ENCODE measurements at regions not wholly inside any gene's neighbourhood (a gene's known extent, or its start where the extent isn't known, plus 50 kb on each side); places are given as distances from the start of the nearest gene placed in this dataset.

DNA sequence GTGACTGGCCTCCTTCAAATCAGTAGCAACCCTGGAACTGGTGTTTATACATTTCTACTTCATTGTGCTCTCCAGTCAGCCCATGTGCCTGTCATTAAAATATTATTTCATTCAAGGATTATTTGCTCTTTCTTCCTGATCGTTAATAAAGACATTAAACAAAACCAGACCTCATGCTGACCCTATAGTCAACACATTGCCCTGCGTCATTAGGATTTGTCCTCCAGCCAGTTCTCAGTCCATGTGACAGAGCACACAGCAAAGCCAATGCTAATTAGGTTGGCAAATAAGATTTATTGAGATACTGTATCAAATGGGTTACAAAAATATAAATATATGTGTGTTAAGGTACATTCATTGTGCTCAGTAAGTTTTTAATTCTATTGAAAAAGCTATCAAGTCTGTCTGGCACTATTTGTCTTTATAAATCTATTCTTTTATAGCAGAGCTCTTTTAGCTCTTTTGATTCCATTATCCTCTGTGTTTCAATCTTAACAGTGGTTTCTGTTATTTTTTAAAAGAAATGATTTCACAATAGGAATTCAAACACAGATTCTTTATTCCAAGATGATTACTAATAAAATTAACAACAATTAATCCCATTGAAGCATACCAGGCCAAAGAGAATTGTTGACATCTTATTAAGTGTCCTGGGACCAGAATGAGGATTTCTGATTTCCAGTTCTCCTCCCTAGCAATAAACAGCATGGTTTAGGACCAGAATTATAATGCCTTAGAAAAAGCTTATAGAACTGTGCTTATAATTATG is 209.4 kb upstream of the RGMB start:
- DNase-seq (ENCODE audit: low read depth) = no peak

DNA sequence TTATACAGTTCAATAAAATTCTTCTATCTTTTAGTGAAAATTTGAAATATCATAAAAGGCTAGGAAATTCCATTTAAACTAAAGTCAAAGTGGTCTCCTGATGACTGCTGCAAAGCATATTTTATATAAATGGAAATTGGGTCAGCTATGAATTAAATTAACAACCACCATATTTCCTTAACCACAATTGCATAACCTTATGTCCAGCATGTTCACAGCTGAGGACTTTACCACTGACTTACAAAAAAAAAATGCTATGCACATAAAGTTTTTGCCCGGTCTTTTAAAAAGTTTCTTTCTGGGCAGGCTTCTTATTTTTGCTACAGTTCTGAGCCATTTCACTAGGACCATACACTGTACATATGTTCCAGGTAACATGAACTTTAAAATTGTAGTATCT is 208.6 kb upstream of the RGMB start:
- peak; percentile 75 for DNase-seq (ENCODE audit: low read depth)

DNA sequence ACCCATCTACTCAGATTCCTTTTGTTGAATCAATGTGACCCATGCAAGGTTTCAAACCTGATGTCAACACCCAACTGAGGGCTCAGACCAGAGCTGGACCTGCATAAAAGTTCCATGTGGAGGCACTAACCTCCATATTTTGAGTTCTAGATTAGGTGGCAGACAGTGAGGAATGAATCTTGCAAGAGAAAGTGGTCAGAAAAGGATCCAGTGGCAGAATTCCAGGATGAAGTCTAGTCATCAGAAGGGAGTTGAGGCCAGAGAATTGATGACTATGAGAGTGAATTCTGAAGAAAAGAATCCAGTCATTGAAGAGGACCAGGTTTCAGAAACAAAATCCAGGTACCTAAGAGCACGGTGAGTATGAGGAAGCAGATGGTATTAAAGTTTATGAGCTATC is 205.1 kb upstream of the RGMB start:
- peak; percentile 59 for DNase-seq (ENCODE audit: low read depth)

DNA sequence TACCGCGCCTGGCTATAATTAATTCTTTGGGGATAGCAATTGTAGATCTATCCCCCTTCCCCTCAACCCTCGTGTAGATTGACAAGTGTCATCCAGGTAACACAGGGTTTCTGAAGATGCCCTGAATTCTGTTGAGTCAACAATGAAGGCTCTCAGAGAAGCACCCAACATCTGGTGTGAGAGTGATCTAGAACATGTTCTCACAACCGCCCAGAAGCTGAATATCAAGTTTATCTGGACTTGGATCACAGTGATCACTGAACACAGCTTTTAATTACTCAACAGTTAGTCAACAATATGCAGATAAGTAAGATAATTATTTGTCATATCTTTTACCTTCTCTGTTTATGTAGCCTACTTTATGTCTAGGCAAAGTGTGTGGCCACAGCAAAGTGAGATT is 204.2 kb upstream of the RGMB start:
- no peak for DNase-seq (ENCODE audit: low read depth)

DNA sequence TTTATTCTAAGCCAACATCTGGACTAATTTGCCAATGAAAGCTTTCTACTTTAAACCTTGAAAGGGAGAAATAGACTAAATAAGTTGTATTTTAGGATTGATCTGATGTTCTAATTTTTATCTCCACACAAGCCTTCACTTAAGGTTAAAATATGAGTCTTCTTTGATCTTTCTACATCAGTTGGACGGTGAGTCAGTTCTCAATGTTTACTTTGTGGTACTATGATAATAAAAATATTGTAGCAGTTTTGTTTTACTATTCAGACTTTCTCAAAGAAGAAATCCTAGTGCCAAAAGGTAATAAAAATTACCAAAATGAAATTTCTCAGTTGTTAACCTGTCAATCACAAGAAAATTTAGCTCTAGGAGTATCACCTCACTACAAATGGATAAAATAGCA is 203.5 kb upstream of the RGMB start:
- peak; percentile 79 for DNase-seq (ENCODE audit: low read depth)

DNA sequence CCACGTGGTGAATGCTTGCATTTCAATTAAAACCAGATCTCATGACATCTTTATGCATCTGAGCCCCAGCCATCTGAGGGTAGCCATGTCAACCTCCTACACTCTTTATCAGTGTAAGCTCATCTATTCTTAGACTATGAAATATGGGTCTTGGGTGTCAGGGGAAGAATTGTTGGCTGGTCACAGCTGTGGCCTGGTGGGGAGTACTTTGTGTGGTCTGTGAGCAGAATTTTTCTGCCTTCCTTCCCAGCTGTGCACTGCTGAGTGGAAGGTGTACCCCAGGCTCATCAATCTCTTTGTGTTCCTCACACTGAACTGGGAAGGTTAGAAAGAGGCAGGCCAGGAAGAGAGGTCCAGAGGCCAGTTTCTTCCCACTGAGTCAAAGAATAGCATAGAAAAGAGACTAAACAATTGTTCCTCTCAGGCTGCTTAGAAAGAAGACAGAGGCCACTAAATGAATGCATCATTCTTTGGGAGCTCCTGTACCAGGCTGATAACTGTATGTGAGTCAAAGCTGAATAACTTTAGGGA is 202.7 kb upstream of the RGMB start:
- peak; percentile 53 for DNase-seq (ENCODE audit: low read depth)

DNA sequence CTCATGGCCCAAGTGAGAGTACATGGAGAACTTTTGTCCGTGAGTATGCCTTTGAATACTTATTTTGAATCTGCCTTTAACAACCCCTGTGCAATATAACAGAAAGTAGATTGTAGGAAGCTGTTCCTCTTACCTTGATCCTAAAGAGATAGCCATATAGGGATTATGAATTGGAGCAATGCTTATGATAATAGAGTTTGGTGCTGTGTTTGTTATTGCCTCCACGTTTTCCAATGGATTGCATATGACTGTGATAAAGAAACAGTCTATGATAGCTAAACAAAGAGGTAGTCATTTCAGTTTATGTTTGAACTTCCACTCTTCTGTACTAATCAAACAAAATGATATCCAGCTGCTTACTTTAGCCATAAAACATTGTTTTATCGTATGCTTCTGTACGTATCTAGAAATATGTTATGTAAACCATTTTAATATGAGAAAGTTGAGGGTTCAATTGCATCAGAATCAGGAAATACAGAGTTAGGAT is 199.6 kb upstream of the RGMB start:
- DNase-seq (ENCODE audit: low read depth) = no peak

DNA sequence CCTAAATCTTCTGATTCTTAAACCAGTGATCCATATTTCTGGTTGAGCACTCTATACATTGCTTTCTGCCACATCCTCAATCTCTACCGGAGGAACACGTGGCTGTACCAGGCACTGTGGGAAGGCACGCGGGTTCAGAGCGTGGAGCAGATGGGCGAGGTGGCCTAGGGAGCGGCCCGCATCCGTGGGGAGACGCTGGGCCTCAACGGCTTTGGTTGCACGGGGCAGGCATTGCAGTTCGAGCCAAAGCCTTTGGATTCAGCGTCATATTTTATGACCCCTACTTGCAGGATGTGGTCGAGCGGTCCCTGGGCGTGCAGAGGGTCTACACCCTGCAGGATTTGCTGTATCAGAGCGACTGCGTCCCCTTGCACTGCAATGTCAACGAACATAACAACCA is 197.2 kb upstream of the RGMB start:
- no peak for DNase-seq (ENCODE audit: low read depth)

DNA sequence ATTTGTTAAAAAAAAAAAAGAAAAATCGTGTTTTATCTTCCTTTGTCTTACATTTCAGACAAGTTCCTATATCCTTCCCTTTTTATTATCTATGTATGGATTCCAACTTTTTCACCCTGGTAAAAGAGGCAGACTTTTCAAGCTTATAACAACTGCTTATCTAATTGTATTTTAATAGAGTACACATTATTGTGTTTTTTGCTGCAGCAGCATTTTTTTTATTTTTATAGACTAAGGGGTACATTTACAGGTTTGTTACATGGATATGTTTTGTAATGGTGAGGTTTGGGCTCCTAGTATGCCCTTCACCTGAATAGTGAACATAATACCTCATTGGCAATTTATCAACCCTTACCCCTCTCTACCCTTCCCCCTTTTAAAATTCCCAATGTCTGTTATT is 195.0 kb upstream of the RGMB start:
- DNase-seq (ENCODE audit: low read depth) = no peak

DNA sequence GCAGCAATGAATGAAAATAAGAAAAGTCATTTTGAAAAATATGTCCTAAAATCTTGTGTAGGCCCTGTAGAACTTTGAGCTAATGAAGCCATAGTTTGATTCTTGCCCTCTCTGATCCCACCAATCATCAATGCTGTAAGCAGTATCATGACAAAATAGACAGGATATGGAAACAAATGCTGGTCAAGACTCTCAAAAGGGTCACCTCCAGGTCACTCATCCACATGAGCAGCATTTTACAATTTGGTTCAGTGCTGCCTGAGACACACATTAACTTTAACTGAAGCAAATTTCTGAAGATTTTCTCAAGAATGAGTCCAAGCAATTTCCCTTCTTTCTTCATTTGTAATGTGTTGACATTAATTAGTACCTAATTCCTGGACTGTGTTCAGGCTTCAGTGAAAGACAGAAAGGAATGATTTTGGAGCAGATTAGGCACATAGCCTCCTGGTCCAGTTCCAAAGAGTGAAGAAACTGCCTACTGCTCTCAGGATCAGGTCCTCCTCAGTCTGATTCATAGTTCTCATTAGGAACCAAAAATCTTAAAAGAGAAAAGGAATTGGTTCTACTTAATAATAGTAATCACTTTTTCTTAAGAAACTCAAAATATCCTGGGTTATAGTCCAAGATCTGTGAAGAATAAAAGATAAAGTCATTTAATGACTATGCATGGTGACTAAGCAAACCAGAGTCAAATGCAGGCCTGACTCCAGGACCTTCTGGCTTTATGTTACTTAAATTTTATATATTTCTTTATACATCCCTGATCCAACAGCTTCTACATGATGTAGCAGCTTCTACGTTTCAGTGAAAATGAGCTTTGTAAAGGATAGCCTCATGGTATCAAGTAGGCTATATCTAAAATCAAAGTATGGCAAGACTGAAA is 192.1 kb upstream of the RGMB start:
- peak; percentile 54 for DNase-seq (ENCODE audit: low read depth)

DNA sequence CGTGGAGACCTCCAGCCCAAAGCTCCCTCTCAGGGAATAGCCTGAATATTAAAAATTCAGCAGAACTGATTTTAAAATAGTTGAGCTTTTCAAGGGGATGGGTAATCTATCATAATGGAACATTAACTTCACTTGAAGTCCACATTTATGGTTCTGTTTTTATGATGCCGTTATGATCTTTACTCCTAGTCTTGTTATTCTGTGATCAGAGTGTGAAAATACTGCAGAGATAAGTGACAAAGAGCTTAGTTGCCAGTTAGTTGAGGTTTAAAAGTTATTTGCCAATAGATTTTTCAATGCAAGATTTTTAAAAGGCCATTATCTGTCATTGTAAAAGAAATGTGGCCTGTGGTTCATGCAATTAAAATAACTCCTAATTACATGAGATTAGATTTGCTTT is 189.9 kb upstream of the RGMB start:
- no peak for DNase-seq (ENCODE audit: low read depth)

DNA sequence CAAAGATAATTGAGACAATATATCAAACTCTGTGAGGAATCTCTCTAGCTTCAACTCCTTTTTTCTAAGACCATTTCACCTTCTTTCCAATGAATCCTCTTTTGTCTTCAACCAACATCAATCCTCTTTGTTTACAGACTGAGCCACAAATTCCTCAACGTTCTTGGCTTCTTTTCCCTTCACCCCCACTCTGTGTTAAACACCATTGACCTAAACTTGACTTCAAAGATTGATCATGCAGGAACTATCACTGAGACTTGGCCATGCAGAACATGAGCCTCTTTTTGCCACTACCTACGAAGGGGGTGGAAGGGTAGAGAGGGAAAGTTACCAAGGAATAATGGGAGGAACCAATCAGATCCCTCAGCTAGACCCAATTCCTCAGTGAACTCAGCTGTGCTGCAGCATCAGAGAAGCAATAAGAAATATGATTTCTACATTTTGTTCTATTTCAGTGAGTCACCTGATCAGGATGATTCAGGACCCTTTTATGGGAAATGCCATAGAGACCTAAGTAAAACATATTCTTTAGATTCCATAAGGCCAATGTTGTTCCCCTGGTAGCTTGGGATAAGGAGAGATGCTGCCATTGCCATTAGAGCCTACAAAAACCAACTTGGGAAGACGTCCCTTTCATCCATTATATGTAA is 187.7 kb upstream of the RGMB start:
- DNase-seq (ENCODE audit: low read depth) = no peak

DNA sequence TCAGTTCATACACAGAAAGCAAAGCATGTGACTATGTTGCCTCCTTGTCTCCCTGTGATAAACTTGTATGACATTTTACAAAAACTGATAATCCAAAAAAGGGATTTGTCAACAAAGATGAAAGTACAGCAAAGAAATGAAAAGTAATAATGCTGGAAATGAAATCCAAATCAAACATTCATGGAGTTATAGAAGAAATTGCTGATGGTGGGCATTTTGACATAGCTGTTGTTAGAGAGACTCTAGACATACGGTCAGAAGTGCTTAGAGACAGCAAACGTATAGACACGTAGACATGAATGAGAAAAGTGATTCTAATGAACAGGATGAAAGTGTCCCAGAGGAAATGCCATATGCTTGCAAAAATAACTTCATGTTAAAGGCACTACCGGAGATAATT is 186.9 kb upstream of the RGMB start:
- no peak for DNase-seq (ENCODE audit: low read depth)

DNA sequence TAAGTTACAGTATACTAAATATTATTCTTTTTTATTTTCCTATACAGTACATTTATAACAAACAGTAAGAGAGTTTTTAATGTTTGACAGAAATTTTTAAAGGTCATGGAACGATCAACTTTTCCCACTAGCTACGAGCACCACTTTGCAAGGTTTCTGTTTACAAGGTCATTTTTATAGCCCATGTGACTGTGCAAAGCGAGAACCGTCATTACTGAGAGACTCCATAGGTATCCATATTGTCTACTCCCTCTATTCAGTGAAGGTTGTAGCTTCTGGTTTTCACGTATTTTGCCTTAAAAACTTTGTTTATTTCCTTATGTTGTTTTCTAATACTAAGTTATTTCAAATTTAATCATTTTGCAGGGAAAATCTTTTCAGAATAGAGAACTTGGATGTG is 186.3 kb upstream of the RGMB start:
- no peak for DNase-seq (ENCODE audit: low read depth)

DNA sequence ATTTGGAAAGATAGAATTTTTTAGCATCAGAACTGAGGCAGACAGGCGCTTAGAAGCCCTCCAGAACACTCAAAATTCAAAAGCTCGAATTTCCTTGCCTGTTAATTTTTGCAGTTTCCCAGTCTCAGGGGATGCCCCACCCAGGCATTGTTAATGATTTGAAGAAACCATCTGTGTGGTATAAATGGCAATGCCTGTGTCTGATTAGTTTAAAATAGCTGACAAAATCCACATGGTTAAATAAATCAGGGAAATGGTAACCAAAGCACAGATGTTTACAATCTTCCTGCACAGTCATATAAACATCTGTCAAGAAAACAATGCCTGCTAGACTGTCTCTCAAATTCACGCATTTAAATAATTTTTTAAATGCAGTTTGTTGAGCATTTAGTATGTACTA is 185.2 kb upstream of the RGMB start:
- DNase-seq (ENCODE audit: low read depth) = no peak

DNA sequence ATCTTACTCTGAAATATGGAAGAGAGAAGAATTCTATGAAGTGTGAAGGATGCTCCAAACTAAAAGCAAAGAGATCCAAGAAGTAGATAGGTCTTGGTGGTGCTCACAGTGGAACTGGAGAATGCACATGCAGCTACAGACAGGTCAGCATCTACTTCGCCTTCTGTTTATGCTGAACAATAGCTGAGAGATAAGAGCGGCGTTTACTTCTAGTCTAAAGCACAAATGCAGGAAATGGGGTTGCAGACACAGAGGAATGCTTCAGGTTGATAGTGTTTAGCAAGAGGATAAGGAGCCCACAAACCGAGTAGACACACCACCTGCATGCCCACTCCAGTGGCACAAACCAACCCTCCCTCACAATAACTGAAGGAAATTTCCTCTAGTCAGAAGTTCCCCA is 180.0 kb upstream of the RGMB start:
- DNase-seq (ENCODE audit: low read depth) = no peak

DNA sequence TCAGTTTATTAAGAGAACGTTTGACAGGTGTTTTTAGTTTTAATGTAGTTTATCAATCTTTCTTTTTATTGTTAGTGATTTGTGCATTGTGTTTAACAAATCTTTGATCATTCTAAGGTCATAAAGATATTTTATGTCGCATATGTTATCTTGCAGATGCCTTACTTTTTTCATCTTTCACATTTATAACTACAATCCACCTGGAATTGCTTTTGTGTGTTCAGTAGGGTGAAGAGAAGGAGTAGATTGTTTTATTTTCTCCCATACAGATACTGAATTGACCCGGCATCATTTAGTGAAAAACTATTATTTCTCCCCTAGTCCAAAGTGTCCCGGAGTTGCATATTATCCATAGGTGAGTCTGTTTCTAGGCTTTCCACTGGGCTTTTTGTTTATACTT is 179.4 kb upstream of the RGMB start:
- no peak for DNase-seq (ENCODE audit: low read depth)

DNA sequence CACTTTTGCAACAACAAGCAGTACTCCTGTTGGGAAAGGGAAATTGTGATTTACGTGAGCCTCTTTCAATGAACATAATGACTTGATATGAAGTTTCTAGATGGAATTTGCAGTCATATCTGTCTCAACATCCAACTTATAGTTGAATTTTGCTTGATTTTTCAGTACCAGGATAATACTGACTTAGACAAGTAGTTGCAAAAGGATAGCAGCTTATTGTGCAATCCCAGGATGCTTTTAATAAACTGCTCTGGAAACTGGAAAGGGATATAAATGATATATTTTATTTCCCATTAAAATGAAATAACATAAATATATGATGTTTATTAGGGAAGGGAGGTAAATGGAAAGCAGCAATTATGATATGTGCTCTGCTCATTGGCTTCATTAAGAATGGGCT is 174.4 kb upstream of the RGMB start:
- DNase-seq (ENCODE audit: low read depth) = peak; percentile 61

DNA sequence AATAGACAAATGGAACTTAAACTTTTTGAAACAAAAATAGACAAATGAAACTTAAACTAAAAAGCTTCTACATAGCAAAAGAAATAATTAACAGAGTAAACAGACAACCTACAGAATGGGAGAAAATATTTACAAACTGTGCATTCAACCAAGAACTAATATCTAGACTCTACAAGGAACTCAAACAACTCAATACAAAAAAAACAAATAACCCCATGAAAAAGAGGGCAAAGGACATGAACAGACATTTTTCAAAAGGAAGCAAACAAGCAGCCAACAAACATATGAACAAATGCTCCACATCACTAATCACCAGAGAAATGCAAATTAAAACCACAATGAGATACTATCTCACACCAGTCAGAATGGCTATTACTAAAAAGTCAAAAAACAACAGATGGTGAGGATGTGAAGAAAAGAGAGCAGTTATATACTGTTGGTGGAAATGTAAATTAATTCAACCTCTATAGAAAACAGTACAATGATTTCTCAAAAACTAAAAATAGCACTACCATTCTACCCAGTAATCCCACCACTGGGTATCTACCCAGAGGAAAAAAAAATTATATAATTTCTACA is 170.8 kb upstream of the RGMB start:
- DNase-seq (ENCODE audit: low read depth) = no peak

DNA sequence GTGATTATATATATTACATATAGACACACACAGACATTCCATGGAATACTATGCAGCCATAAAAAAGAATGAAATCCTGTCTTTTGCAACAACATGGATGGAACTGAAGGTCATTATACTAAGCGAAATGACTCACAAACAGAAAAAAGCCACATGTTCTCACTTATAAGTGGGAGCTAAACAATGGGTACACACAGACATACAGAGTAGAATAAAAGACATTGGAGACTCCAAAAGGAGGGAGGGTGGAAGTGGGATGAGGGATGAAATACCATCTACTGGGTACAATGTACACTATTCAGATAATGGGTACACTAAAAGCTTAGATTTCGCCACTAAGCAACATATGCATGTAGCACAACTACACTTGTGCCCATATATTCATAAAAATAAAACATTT is 170.0 kb upstream of the RGMB start:
- no peak for DNase-seq (ENCODE audit: low read depth)

DNA sequence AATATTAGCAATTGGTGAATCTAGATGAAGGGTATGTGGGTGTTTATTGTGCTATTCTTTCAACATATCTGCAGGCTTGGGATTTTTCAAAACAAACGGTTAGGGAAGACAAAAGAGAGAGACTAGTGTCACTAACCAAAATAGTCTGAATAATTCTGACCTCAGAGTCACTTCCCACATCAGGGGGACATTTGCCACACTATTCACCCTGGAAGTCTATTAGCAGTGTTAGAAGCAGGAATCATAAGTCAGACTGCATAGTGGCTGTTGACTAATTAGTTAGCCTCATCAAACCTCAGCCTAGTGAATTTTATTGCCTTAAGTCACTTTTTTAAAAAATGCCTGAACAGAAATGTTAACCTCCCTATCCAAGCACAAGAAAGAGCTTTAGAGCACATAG is 169.2 kb upstream of the RGMB start:
- no peak for DNase-seq (ENCODE audit: low read depth)

DNA sequence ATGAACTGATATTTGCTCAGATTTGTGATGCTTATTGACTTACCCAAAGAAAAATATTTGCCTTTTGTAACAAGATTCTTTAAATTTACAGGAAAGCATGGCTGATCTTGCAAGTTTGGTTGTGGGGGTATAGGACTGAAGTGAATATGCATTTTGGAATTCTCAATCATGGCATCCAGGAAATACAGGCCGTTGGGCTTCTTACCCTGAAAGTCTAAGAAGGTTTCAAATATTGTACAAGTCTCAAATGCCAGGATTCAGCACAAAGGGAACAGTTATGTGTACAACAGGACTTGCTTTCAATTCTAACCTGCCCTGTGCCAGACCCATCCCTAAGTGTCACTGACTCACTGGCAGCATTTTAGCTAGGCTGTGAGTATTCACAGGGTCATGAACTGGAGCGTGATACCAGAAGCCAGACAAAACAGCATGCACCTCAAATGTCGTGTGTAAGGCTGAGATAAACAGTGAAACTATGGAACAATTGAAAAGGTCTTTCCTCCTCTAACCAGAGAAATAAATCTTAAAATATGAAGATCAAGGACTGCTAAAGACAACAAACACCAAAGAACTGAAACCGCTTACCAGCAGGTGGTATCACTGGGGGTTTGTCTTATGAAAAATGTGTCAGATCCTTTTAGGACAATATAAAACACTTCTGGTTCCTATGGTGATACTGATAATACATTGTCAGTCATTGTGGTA is 168.6 kb upstream of the RGMB start:
- peak; percentile 44 for DNase-seq (ENCODE audit: low read depth)

Data from iris pigment epithelial cell (primary cell).